ENCODE measurements at regions not wholly inside any gene's neighbourhood (a gene's known extent, or its start where the extent isn't known, plus 50 kb on each side); places are given as distances from the start of the nearest gene placed in this dataset.

- TF ChIP-seq, protein P1, sequence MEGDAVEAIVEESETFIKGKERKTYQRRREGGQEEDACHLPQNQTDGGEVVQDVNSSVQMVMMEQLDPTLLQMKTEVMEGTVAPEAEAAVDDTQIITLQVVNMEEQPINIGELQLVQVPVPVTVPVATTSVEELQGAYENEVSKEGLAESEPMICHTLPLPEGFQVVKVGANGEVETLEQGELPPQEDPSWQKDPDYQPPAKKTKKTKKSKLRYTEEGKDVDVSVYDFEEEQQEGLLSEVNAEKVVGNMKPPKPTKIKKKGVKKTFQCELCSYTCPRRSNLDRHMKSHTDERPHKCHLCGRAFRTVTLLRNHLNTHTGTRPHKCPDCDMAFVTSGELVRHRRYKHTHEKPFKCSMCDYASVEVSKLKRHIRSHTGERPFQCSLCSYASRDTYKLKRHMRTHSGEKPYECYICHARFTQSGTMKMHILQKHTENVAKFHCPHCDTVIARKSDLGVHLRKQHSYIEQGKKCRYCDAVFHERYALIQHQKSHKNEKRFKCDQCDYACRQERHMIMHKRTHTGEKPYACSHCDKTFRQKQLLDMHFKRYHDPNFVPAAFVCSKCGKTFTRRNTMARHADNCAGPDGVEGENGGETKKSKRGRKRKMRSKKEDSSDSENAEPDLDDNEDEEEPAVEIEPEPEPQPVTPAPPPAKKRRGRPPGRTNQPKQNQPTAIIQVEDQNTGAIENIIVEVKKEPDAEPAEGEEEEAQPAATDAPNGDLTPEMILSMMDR (IDR thresholded peaks at IDR 0.05; ENCODE audit: low read depth, low read length), result no peak
- TF ChIP-seq POLR2A (IDR thresholded peaks at IDR 0.05; ENCODE audit: extremely low read depth, insufficient read length), result no peak
- no peak for TF ChIP-seq MAX (IDR thresholded peaks at IDR 0.05; ENCODE audit: low read depth, low read length)
- no peak for TF ChIP-seq MYC (IDR thresholded peaks at IDR 0.05; ENCODE audit: low read depth, low read length)
Observed at GRCh38 chr2:118250001-118250400, 161.7 kb downstream of the INSIG2 start.
